ENCODE measurements at regions not wholly inside any gene's neighbourhood (a gene's known extent, or its start where the extent isn't known, plus 50 kb on each side); places are given as distances from the start of the nearest gene placed in this dataset.
"Not testable (repeated sequence)": the region's sequence is repeated elsewhere in the genome, so short reads cannot be mapped to it uniquely, and the experiment has no call there.

DNA sequence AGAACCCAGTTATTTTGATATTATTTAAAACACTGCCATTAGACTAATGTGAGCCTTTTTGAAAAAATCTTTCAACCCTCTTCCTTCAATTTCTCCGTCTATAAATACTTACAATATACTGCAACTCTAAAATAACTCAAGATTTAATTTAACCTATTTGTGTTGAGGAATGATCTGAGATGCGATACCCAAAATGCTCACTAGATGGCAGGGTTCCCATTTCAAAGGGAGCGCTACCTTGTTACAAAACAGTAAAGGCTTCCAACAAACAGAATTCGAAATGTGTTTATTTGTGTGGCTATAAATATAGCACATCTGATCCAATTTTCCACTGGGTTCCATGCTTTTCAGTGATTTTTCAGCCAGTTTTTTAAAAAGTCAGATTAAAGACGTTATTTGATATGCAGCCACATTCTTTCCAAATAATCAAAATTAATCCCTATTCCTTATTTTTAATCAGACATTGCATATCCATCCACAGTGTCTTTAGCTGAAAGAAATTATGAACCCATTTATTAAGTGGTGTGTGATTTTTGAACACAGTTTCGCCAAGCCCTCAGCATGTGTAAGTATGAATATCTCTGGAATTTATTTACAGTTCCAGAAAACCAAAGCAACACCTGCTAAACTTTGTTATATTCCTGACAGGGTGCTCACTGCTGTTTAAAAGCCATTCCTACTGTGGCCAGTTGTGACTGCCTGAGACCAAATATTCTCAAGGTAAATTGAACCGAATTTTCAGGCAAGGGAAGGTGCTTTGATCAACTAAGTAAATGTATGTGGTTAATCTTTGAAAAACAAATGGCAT is 668.0 kb upstream of the LCORL start:
- Histone ChIP-seq H3K27ac (ENCODE audit: low read depth, low read length) (no peak overlapping the region), H3K79me2 (ENCODE audit: control insufficient read depth, low read length) (no peaks in the 10 kb centered on the region), H4K20me1 (ENCODE audit: control insufficient read depth, insufficient read depth, low read depth, low read length) (no peaks in the 10 kb centered on the region), H3K4me1 (ENCODE audit: control insufficient read depth, low read length) (no peaks in the 10 kb centered on the region), H3K36me3 (ENCODE audit: control insufficient read depth, low read length) (no peaks in the 10 kb centered on the region), H3K9me2 (replicated peaks; ENCODE audit: control insufficient read depth, low read length) (no peaks in the 10 kb centered on the region), H3F3A (ENCODE audit: control insufficient read depth, insufficient read depth) (no peaks in the 10 kb centered on the region), H3K9me3 (ENCODE audit: control insufficient read depth, insufficient read depth, low read length) (no peaks in the 10 kb centered on the region), H3K4me2 (ENCODE audit: low read length) (no peak overlapping the region), H3K27me3 (ENCODE audit: control insufficient read depth, low read length) (peaks cover 5% of the 10 kb centered on the region; the same call in 1 of the 2 replicates), H3K4me3 (ENCODE audit: low read length) (no peak overlapping the region)
- TF ChIP-seq EZH2phosphoT487 (IDR thresholded peaks at IDR 0.05; ENCODE audit: borderline replicate concordance, low read length), result no peak
- TF ChIP-seq, protein P1, sequence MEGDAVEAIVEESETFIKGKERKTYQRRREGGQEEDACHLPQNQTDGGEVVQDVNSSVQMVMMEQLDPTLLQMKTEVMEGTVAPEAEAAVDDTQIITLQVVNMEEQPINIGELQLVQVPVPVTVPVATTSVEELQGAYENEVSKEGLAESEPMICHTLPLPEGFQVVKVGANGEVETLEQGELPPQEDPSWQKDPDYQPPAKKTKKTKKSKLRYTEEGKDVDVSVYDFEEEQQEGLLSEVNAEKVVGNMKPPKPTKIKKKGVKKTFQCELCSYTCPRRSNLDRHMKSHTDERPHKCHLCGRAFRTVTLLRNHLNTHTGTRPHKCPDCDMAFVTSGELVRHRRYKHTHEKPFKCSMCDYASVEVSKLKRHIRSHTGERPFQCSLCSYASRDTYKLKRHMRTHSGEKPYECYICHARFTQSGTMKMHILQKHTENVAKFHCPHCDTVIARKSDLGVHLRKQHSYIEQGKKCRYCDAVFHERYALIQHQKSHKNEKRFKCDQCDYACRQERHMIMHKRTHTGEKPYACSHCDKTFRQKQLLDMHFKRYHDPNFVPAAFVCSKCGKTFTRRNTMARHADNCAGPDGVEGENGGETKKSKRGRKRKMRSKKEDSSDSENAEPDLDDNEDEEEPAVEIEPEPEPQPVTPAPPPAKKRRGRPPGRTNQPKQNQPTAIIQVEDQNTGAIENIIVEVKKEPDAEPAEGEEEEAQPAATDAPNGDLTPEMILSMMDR (IDR thresholded peaks at IDR 0.05; ENCODE audit: low read depth, low read length, poor library complexity, severe bottlenecking), result peak; percentile 80

DNA sequence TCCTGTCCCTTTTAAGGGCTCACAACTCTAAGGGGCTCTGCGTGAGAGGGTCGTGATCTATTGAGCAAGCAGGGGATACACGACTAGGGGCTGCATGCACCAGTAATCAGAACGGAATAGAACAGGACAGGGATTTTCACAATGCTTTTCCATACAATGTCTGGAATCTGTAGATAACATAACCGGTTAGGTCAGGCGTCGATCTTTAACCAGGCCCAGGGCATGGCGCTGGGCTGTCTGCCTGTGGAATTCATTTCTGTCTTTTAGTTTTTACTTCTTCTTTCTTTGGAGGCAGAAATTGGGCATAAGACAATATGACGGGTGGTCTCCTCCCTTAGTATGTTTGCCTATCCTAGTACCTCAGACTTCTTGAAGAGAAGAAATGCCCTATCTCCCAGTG is 666.8 kb upstream of the LCORL start:
- H3K79me2 ChIP-seq (ENCODE audit: control insufficient read depth, low read length); H3K4me2 ChIP-seq (ENCODE audit: low read length): not testable (repeated sequence)

DNA sequence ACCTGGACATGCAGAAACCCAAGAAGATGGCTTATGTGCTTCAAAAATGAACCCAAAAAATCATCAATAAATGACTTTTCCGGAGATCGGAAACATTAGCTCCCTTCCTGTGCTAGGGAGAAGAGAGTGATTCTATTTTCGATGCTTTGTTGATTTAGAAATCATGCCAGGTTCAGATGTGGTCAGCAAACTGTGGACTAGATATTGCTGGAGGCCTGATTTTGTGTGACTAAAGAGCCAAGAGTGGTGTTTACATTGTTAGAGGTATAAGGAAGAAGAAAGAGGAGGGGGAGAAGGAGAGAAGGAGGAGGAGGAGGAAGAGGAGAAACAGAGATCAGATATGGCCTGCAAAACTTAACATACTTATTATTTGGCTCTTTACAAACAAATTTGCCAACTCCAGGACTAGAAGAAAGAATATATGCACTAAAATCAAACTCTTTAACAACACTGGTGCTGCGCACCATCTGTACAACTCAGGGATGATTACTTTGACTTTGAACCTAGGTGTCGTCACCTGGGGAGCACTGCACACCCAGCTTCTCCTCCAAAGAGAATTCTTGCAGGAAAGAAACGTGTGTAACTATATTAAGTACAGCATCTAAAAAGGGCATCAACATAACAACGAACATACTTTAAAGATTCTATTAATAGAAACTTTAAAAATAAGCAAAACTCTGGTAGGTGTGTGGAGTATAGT is 664.9 kb upstream of the LCORL start:
- Histone ChIP-seq H3K9me3 (ENCODE audit: control insufficient read depth, insufficient read depth, low read length) (no peaks in the 10 kb centered on the region), H4K20me1 (ENCODE audit: control insufficient read depth, insufficient read depth, low read depth, low read length) (no peaks in the 10 kb centered on the region), H3K79me2 (ENCODE audit: control insufficient read depth, low read length) (no peaks in the 10 kb centered on the region), H3K9me2 (replicated peaks; ENCODE audit: control insufficient read depth, low read length) (no peaks in the 10 kb centered on the region), H3K36me3 (ENCODE audit: control insufficient read depth, low read length) (no peaks in the 10 kb centered on the region), H3K4me1 (ENCODE audit: control insufficient read depth, low read length) (no peaks in the 10 kb centered on the region), H3K4me2 (ENCODE audit: low read length) (no peak overlapping the region), H3K27ac (ENCODE audit: low read depth, low read length) (no peak overlapping the region), H3K27me3 (ENCODE audit: control insufficient read depth, low read length) (peaks cover 5% of the 10 kb centered on the region; the same call in 1 of the 2 replicates), H3K4me3 (ENCODE audit: low read length) (no peak overlapping the region), H3F3A (ENCODE audit: control insufficient read depth, insufficient read depth) (no peaks in the 10 kb centered on the region)
- TF ChIP-seq, protein P1 (IDR thresholded peaks at IDR 0.05; ENCODE audit: low read depth, low read length, poor library complexity, severe bottlenecking), result no peak
- no peak for TF ChIP-seq EZH2phosphoT487 (IDR thresholded peaks at IDR 0.05; ENCODE audit: borderline replicate concordance, low read length)

More for the DNA sequence above, 666.8 kb upstream of the LCORL start:
- not testable (repeated sequence) for H3K4me1 ChIP-seq (ENCODE audit: control insufficient read depth, low read length); H3K36me3 ChIP-seq (ENCODE audit: control insufficient read depth, low read length); H3K9me2 ChIP-seq (replicated peaks; ENCODE audit: control insufficient read depth, low read length); H3K27me3 ChIP-seq (ENCODE audit: control insufficient read depth, low read length); H3K9me3 ChIP-seq (ENCODE audit: control insufficient read depth, insufficient read depth, low read length); H3F3A ChIP-seq (ENCODE audit: control insufficient read depth, insufficient read depth); H4K20me1 ChIP-seq (ENCODE audit: control insufficient read depth, insufficient read depth, low read depth, low read length); H3K27ac ChIP-seq (ENCODE audit: low read depth, low read length); H3K4me3 ChIP-seq (ENCODE audit: low read length)

DNA sequence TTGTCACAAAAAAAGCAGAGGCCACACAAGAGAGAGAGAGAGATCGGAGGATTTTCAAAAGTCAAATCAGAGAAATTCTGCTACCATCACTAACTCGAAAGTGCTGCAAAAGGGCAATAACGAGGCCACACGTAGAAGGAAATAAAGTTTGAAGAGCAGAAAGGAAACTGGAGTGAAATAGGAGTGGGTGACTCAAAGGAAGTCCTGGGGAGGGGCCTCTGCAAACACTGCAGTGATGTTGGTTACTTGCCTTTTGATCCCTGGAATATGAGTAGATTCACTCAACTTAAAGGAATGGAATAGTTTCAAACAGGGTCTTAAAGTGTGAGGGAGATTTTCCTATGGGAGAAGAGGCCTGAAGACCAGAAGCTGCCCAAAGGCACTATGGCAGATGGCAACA is 663.4 kb upstream of the LCORL start:
- peaks cover 2% of the 10 kb centered on the region; the same call in 1 of the 2 replicates for H3K27me3 ChIP-seq (ENCODE audit: control insufficient read depth, low read length)
- no peaks in the 10 kb centered on the region for H3K9me3 ChIP-seq (ENCODE audit: control insufficient read depth, insufficient read depth, low read length)
- no peak overlapping the region for H3K4me3 ChIP-seq (ENCODE audit: low read length)
- H3K27ac ChIP-seq (ENCODE audit: low read depth, low read length), result no peak overlapping the region
- no peaks in the 10 kb centered on the region for H3K4me1 ChIP-seq (ENCODE audit: control insufficient read depth, low read length)
- H3K4me2 ChIP-seq (ENCODE audit: low read length), result no peak overlapping the region
- no peaks in the 10 kb centered on the region for H3F3A ChIP-seq (ENCODE audit: control insufficient read depth, insufficient read depth)
- H3K36me3 ChIP-seq (ENCODE audit: control insufficient read depth, low read length), result no peaks in the 10 kb centered on the region
- TF ChIP-seq, protein P1 (IDR thresholded peaks at IDR 0.05; ENCODE audit: low read depth, low read length, poor library complexity, severe bottlenecking), result no peak
- TF ChIP-seq EZH2phosphoT487 (IDR thresholded peaks at IDR 0.05; ENCODE audit: borderline replicate concordance, low read length), result no peak
- no peaks in the 10 kb centered on the region for H3K9me2 ChIP-seq (replicated peaks; ENCODE audit: control insufficient read depth, low read length)
- H4K20me1 ChIP-seq (ENCODE audit: control insufficient read depth, insufficient read depth, low read depth, low read length), result no peaks in the 10 kb centered on the region
- no peaks in the 10 kb centered on the region for H3K79me2 ChIP-seq (ENCODE audit: control insufficient read depth, low read length)

All from DOHH2 (cell line).